Glomerular visceral epithelial cell (primary cell): ENCODE measurements at regions not wholly inside any gene's neighbourhood (a gene's known extent, or its start where the extent isn't known, plus 50 kb on each side); places are given as distances from the start of the nearest gene placed in this dataset.

ENCODE experiments used
- DNase-seq: peaks from one replicate; pipeline ENCODE4 v3.0.0-alpha.2; 2016; ENCODE audit errors: extremely low spot score

- no peak for DNase-seq
Observed at GRCh38 chr21:15151385-15152103, 86.7 kb upstream of the NRIP1 start.

GRCh38 chr21:15152591-15152990 lies 87.8 kb upstream of the NRIP1 start:
- DNase-seq = no peak

GRCh38 chr21:15159382-15160020 lies 94.7 kb upstream of the NRIP1 start:
- no peak for DNase-seq

GRCh38 chr21:15160136-15160535 lies 95.3 kb upstream of the NRIP1 start:
- DNase-seq = no peak

- no peak for DNase-seq
Observed at GRCh38 chr21:15162921-15163320, 98.1 kb upstream of the NRIP1 start.

GRCh38 chr21:15164273-15164672 lies 99.5 kb upstream of the NRIP1 start:
- no peak for DNase-seq

GRCh38 chr21:15164678-15165303 lies 100.0 kb upstream of the NRIP1 start:
- DNase-seq = no peak

- DNase-seq = no peak
Observed at GRCh38 chr21:15170614-15171013, 105.8 kb upstream of the NRIP1 start.

GRCh38 chr21:15171546-15171945 lies 106.7 kb upstream of the NRIP1 start:
- no peak for DNase-seq

GRCh38 chr21:15172963-15173362 lies 108.2 kb upstream of the NRIP1 start:
- no peak for DNase-seq

- no peak for DNase-seq
Observed at GRCh38 chr21:15174923-15175322, 110.1 kb upstream of the NRIP1 start.

GRCh38 chr21:15182731-15183130 lies 117.9 kb upstream of the NRIP1 start:
- no peak for DNase-seq

GRCh38 chr21:15183813-15184257 lies 119.0 kb upstream of the NRIP1 start:
- no peak for DNase-seq

GRCh38 chr21:15190412-15190811 lies 125.6 kb upstream of the NRIP1 start:
- no peak for DNase-seq

GRCh38 chr21:15190837-15191236 lies 126.0 kb upstream of the NRIP1 start:
- DNase-seq = no peak

GRCh38 chr21:15191342-15191741 lies 126.5 kb upstream of the NRIP1 start:
- DNase-seq = no peak

GRCh38 chr21:15192243-15192642 lies 127.4 kb upstream of the NRIP1 start:
- no peak for DNase-seq

GRCh38 chr21:15193937-15194336 lies 129.1 kb upstream of the NRIP1 start:
- no peak for DNase-seq

- no peak for DNase-seq
Observed at GRCh38 chr21:15195104-15195503, 130.3 kb upstream of the NRIP1 start.

GRCh38 chr21:15195768-15196167 lies 131.0 kb upstream of the NRIP1 start:
- DNase-seq = no peak

- no peak for DNase-seq
Observed at GRCh38 chr21:15197696-15198095, 132.9 kb upstream of the NRIP1 start.

- no peak for DNase-seq
Observed at GRCh38 chr21:15199414-15200383, 134.9 kb upstream of the NRIP1 start.
